ENCODE measurements at regions not wholly inside any gene's neighbourhood (a gene's known extent, or its start where the extent isn't known, plus 50 kb on each side); places are given as distances from the start of the nearest gene placed in this dataset.

DNA sequence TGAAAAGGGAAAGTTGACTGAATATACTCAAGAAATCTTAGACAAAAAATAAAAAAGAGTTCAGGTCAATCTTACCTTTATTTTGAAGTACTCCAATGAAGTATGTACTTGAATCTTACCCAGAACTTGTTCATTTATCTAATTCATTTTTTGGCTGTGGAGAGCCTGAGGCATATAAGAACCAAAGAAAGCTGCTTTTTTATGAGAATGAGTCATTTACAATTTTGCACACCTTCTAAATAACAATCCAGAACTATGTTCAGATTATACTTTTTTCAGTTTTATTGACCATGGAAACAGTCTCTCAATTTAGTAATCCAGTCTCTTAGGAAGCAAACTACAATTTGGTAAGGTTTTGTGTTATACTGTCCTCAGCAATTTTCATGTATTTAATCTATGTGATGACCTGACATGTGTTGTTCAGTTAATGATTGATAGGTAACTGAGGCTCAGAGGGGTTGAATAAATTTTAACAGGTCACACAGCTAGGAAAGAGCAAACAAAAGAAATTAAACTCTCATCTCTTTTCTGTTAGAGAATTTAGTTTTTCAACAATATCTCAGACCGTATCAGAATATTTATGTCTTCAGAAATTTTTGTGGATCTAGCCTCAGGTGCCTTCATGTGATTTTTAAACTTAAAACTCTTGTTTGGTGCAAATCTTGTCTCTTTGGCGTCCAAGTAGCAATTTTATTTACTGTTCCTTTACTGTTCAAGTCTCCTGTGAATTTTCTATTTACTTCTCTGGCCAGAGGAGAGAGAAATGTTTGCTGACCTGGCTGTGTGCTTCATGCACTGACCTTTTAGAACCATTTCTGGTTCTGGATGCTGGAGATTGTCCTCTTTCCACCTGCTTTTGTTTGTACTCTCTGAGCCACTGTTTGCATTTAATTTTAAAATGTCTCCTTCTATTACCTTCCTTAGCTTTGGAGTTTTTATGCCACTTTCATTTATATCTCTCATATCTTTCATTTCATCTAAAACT is 1453.4 kb downstream of the STIM2 start:
- no peak overlapping the region for H3K4me3 ChIP-seq (ENCODE audit: low read depth, low read length)
- TF ChIP-seq, protein P1, sequence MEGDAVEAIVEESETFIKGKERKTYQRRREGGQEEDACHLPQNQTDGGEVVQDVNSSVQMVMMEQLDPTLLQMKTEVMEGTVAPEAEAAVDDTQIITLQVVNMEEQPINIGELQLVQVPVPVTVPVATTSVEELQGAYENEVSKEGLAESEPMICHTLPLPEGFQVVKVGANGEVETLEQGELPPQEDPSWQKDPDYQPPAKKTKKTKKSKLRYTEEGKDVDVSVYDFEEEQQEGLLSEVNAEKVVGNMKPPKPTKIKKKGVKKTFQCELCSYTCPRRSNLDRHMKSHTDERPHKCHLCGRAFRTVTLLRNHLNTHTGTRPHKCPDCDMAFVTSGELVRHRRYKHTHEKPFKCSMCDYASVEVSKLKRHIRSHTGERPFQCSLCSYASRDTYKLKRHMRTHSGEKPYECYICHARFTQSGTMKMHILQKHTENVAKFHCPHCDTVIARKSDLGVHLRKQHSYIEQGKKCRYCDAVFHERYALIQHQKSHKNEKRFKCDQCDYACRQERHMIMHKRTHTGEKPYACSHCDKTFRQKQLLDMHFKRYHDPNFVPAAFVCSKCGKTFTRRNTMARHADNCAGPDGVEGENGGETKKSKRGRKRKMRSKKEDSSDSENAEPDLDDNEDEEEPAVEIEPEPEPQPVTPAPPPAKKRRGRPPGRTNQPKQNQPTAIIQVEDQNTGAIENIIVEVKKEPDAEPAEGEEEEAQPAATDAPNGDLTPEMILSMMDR (IDR thresholded peaks at IDR 0.05; ENCODE audit: low read depth, low read length), result no peak

DNA sequence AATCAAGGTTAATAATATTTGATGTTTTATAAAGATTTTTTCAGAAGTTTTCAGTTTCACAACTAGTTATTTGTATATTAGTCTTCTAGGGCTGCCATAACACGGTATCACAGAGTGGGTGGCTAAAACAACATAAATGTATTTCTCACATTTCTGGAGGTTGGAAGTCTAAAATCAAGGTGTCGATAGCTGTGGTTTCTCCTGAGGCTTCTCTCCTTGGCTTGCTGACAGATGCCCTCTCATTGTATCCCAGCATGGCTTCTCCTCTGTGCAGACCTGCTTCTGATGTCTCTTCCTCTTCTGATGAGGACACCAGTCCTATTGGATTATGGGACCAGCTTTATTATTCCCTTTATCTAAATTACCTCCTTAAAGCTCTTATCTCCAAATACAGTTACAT is 1456.6 kb downstream of the STIM2 start:
- no peak overlapping the region for H3K4me3 ChIP-seq (ENCODE audit: low read depth, low read length)
- TF ChIP-seq, protein P1 (IDR thresholded peaks at IDR 0.05; ENCODE audit: low read depth, low read length), result no peak

DNA sequence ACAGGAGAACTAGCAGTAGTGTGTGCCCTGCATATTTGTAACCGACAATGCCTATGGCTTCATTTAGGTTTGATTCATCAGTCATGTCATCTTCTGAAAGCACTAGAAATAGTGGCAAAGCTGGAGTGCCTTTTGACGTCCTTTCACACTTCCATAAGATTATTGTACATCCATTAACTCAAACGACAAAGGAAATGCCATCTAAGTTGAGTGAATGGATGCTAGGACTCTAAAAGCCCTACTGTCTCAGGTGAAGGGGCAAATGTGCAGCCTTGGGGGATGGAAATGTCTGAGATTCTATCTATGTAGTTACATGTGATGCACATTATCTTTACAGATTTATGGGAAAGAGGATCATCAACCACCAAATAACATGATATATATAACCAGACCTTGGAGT is 1473.6 kb downstream of the STIM2 start:
- TF ChIP-seq, protein P1 (IDR thresholded peaks at IDR 0.05; ENCODE audit: low read depth, low read length), result no peak
- no peak overlapping the region for H3K4me3 ChIP-seq (ENCODE audit: low read depth, low read length)

DNA sequence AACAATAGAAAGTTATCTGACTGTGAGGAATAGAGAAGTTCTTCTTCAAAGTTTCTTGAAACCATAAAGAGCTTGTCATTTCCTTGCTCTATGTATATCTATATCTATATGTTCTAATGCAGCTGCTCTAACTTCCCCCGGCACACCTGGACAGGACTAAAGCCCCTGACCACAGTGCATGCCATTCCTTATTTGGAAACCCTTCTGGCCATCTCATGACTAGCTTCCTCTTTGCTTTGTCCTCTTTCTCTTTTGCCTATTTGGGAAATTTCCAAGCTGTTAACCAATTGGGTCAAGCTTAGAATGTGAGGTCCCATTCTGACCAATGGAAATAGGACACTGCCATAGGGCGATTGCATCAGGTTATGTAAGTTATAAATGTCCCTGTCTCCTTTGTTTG is 1481.1 kb downstream of the STIM2 start:
- H3K4me3 ChIP-seq (ENCODE audit: low read depth, low read length), result no peak overlapping the region
- TF ChIP-seq, protein P1 (IDR thresholded peaks at IDR 0.05; ENCODE audit: low read depth, low read length), result no peak

DNA sequence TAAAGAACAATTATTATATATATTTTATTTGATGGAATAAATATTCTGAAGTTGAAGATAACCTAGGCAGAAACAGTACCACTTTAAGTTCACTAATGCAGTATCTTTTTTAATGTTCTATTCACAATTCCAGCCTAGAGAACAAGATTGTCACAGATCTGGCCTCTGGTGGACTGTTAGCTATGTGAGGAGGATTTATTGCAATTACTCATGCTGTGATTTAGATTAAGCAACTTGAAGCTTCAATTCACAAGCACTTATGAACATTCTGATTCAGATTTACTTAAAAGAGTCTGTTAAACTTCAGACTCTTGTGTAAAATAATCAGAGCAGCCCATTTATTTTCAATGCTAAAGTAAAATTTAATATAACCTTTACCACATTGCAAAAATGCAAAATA is 1489.8 kb downstream of the STIM2 start:
- H3K4me3 ChIP-seq (ENCODE audit: low read depth, low read length), result no peak overlapping the region
- TF ChIP-seq, protein P1 (IDR thresholded peaks at IDR 0.05; ENCODE audit: low read depth, low read length), result no peak

DNA sequence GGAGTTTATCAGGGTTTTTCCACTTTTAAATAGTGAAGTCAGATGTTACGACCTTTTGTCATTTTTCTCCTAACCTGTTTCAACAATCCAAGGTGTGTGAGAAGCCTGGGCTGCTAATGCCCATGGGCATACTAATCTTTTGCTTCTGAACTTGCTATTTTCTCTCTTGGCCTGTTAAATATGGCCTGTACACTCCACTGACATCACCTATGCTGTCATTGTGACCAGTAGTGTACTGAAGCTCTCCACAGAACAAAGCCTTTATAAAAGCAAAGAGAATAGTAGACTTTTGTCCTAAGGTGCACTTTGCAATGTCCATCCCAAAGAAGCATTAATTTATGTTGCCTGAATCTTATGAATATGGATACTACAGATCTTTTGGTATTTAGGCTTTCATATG is 1490.5 kb downstream of the STIM2 start:
- no peak overlapping the region for H3K4me3 ChIP-seq (ENCODE audit: low read depth, low read length)
- TF ChIP-seq, protein P1 (IDR thresholded peaks at IDR 0.05; ENCODE audit: low read depth, low read length), result no peak

DNA sequence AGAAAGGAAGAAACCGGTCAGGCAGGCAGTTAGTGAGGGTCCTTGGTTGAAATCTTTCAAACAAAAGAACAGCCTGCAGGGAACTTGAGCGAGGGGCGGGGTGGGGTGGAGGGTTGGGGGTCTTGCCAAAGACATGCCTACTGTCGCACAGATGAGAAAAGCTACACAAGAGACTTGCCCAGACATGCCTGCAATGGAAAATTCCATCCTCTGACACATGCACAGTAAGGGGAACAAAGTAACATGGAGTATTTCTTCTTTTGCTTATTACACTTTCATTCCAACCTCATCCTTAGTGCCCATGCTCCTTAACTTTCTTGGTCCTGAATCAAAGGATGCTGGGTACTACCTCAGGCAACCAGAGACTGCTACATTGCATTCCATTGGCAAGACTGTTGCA is 1491.2 kb downstream of the STIM2 start:
- TF ChIP-seq, protein P1 (IDR thresholded peaks at IDR 0.05; ENCODE audit: low read depth, low read length), result no peak
- no peak overlapping the region for H3K4me3 ChIP-seq (ENCODE audit: low read depth, low read length)

Measured in WI38 (cell line).